MM.1S (cell line): ENCODE measurements at regions not wholly inside any gene's neighbourhood (a gene's known extent, or its start where the extent isn't known, plus 50 kb on each side); places are given as distances from the start of the nearest gene placed in this dataset.

Source experiments
- DNase-seq: peaks from one replicate; pipeline ENCODE4 v3.0.0-alpha.2; 2015
- H2AFZ ChIP-seq: fragments of 300-600 bp; sonication (generic); 2 replicates; pipeline ENCODE4 v1.6.0; 2016; ENCODE audit warnings: antibody characterized with exemption, low read length
- H3F3A ChIP-seq: fragments of 300-600 bp; sonication (generic); 2 replicates; pipeline ENCODE4 v1.6.1; 2016; ENCODE audit warnings: mild to moderate bottlenecking, antibody characterized with exemption, low read length, moderate library complexity, mixed read lengths; ENCODE audit not compliant: insufficient read depth
- H3K27ac ChIP-seq: fragments of 300-600 bp; sonication (generic); 2 replicates; pipeline ENCODE4 v1.5.1; 2016; ENCODE audit warnings: mild to moderate bottlenecking, low read length
- H3K27me3 ChIP-seq: fragments of 300-600 bp; sonication (generic); replicated peaks from 2 replicates; pipeline ENCODE4 v1.6.0; 2016; ENCODE audit warnings: low read length; ENCODE audit not compliant: insufficient read depth
- H3K36me3 ChIP-seq: fragments of 300-600 bp; sonication (generic); replicated peaks from 2 replicates; pipeline ENCODE4 v1.6.1; 2016; ENCODE audit warnings: mild to moderate bottlenecking, low read length, mixed read lengths; ENCODE audit not compliant: insufficient read depth
- H3K4me1 ChIP-seq: fragments of 300-600 bp; sonication (generic); 2 replicates; pipeline ENCODE4 v1.6.1; 2016; ENCODE audit warnings: low read length, mixed read lengths
- H3K4me2 ChIP-seq: fragments of 300-600 bp; sonication (generic); 2 replicates; pipeline ENCODE4 v1.6.0; 2016; ENCODE audit warnings: low read depth, low read length
- H3K4me3 ChIP-seq: fragments of 300-600 bp; sonication (generic); 2 replicates; pipeline ENCODE4 v1.5.1; 2016; ENCODE audit warnings: low read length, mixed read lengths
- H3K79me2 ChIP-seq: fragments of 300-600 bp; sonication (generic); 2 replicates; pipeline ENCODE4 v1.6.1; 2016; ENCODE audit warnings: mixed run types, low read length, mixed read lengths
- H3K9ac ChIP-seq: fragments of 300-600 bp; sonication (generic); 2 replicates; pipeline ENCODE4 v1.6.1; 2016; ENCODE audit warnings: low read length, mixed read lengths
- H3K9me2 ChIP-seq: fragments of 300-600 bp; sonication (generic); replicated peaks from 2 replicates; pipeline ENCODE4 v1.6.1; 2016; ENCODE audit warnings: mild to moderate bottlenecking, low read length, mixed read lengths; ENCODE audit not compliant: insufficient read depth
- H3K9me3 ChIP-seq: fragments of 300-600 bp; sonication (generic); replicated peaks from 2 replicates; pipeline ENCODE4 v1.6.1; 2016; ENCODE audit warnings: mild to moderate bottlenecking, low read length, mixed read lengths; ENCODE audit not compliant: insufficient read depth
- H4K20me1 ChIP-seq: fragments of 300-600 bp; sonication (generic); 2 replicates; pipeline ENCODE4 v1.6.1; 2016; ENCODE audit warnings: mild to moderate bottlenecking, low read length, moderate library complexity, mixed read lengths; ENCODE audit not compliant: insufficient read depth
- CTCF ChIP-seq: fragments of 300-600 bp; sonication (generic); IDR thresholded peaks from 2 replicates; pipeline ENCODE4 v1.5.1; 2016; ENCODE audit warnings: antibody characterized with exemption, low read length, mixed read lengths
- EZH2 ChIP-seq: fragments of 300-600 bp; sonication (generic); optimal IDR thresholded peaks from 2 replicates; pipeline ENCODE3; 2017; ENCODE audit warnings: low read depth, mild to moderate bottlenecking, antibody characterized with exemption, low read length, mixed read lengths
- EZH2phosphoT487 ChIP-seq: fragments of 300-600 bp; sonication (generic); IDR thresholded peaks from 2 replicates; pipeline ENCODE4 v1.6.1; 2018; ENCODE audit warnings: antibody characterized with exemption, low read length

DNA sequence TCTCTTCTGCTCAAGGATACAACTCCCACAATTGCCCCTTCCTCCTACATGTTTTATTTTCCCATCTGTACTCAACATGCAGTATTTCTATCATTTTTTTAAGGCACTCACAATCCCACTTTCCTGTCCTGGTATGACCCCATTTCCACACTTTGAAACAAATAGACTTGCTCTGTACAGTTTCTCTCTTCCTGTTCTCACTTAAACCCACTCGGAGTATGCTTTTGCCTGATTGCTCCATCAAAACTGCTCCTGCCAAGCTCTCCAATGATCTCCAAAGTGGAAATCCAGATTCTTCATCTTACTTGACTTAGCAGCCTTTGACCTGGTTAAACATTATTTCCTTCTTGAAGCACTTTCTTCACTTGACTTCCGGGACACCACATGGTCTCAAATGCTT is 384.5 kb downstream of the SEC23A start:
- no peaks in the 10 kb centered on the region for H3K9me2 ChIP-seq
- no peaks in the 10 kb centered on the region for H3K4me1 ChIP-seq
- no peaks in the 10 kb centered on the region for H3K27me3 ChIP-seq
- no peak overlapping the region for H3K9ac ChIP-seq
- no peak overlapping the region for H3K4me2 ChIP-seq
- TF ChIP-seq CTCF (no peak), EZH2phosphoT487 (no peak), EZH2 (no peak)
- no peaks in the 10 kb centered on the region for H3K36me3 ChIP-seq
- H3K9me3 ChIP-seq = no peaks in the 10 kb centered on the region
- H3K4me3 ChIP-seq = no peak overlapping the region
- no peak for DNase-seq
- no peaks in the 10 kb centered on the region for H3K79me2 ChIP-seq
- no peaks in the 10 kb centered on the region for H4K20me1 ChIP-seq
- H3K27ac ChIP-seq = no peak overlapping the region
- H2AFZ ChIP-seq = no peak overlapping the region
- no peaks in the 10 kb centered on the region for H3F3A ChIP-seq

- Histone ChIP-seq H3K9ac (no peak overlapping the region), H3K27ac (no peak overlapping the region), H3K27me3 (no peaks in the 10 kb centered on the region), H3K9me2 (no peaks in the 10 kb centered on the region), H2AFZ (no peak overlapping the region), H3K4me3 (no peak overlapping the region), H3K4me1 (no peaks in the 10 kb centered on the region), H3F3A (no peaks in the 10 kb centered on the region), H3K36me3 (no peaks in the 10 kb centered on the region), H3K4me2 (no peak overlapping the region), H4K20me1 (no peaks in the 10 kb centered on the region), H3K79me2 (no peaks in the 10 kb centered on the region), H3K9me3 (no peaks in the 10 kb centered on the region)
- no peak for DNase-seq
- TF ChIP-seq EZH2 (no peak), CTCF (no peak), EZH2phosphoT487 (no peak)
Measured at GRCh38 chr14:38716926-38717325, 386.1 kb downstream of the SEC23A start.

GRCh38 chr14:38710881-38711280 is 392.2 kb downstream of the SEC23A start:
- DNase-seq = no peak
- Histone ChIP-seq H3K4me1 (no peaks in the 10 kb centered on the region), H3K27me3 (no peaks in the 10 kb centered on the region), H3K9me2 (no peaks in the 10 kb centered on the region), H3K79me2 (no peaks in the 10 kb centered on the region), H3K4me3 (no peak overlapping the region), H3K9ac (no peak overlapping the region), H4K20me1 (no peaks in the 10 kb centered on the region), H3K27ac (no peak overlapping the region), H3F3A (no peaks in the 10 kb centered on the region), H3K9me3 (no peaks in the 10 kb centered on the region), H2AFZ (no peak overlapping the region), H3K36me3 (no peaks in the 10 kb centered on the region), H3K4me2 (no peak overlapping the region)
- TF ChIP-seq EZH2phosphoT487 (no peak), EZH2 (no peak)

DNA sequence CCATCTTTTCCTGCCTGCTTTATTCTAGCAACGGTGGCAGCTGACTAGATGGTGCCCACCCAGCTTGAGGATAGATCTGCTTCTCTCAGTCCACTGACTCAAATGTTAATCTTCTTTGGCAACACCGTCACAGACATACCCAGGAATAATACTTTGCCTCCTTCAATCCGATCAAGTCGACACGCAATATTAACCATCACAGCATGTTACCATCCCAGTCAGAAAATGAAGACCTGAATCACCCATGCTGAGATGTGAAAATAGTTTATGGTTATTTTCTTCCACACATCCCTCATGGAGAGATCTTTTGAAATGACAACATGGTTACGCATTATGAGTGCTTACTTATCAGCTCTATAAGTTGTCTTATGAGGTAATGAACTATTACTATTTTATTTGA is 392.8 kb downstream of the SEC23A start:
- no peak overlapping the region for H3K27ac ChIP-seq
- no peaks in the 10 kb centered on the region for H3K27me3 ChIP-seq
- H3K36me3 ChIP-seq = no peaks in the 10 kb centered on the region
- no peak overlapping the region for H3K9ac ChIP-seq
- no peak overlapping the region for H3K4me2 ChIP-seq
- H3F3A ChIP-seq = no peaks in the 10 kb centered on the region
- DNase-seq = no peak
- H2AFZ ChIP-seq = no peak overlapping the region
- TF ChIP-seq CTCF = no peak
- TF ChIP-seq EZH2phosphoT487 = no peak
- no peak for TF ChIP-seq EZH2
- H4K20me1 ChIP-seq = no peaks in the 10 kb centered on the region
- no peaks in the 10 kb centered on the region for H3K9me3 ChIP-seq
- no peaks in the 10 kb centered on the region for H3K4me1 ChIP-seq
- no peak overlapping the region for H3K4me3 ChIP-seq
- no peaks in the 10 kb centered on the region for H3K9me2 ChIP-seq
- H3K79me2 ChIP-seq = no peaks in the 10 kb centered on the region
